Pancreas (tissue), 10 donors: ENCODE measurements at regions not wholly inside any gene's neighbourhood (a gene's known extent, or its start where the extent isn't known, plus 50 kb on each side); places are given as distances from the start of the nearest gene placed in this dataset.

Source experiments
- ATAC-seq, 4 donors: fragments of 200-7000 bp; cut with Tn5 transposase; one replicate each; pipeline versions ENCODE4 v1.8.0 to v1.9.1; 2020; ENCODE audit warnings: mild to moderate bottlenecking in 4 of 4, moderate library complexity in 4 of 4
- DNase-seq, 6 donors: peaks; one replicate each; pipeline ENCODE4 v3.0.0-alpha.2; 2020
- FAIRE-seq: peaks from 2 replicates; lab custom pipeline; 2012; peaks lifted over from hg19 to GRCh38; lab: Jason Lieb, UNC
- H3K27ac ChIP-seq, 4 donors: fragments of 200-600 bp; sonication (generic); 1 replicate in 3 of 4; 2 replicates in 1 of 4; pipeline versions ENCODE4 v1.5.0 to v1.8.0; 2020
- H3K27me3 ChIP-seq, 4 donors: fragments of 200-600 bp; one replicate each; pipeline ENCODE4 v1.8.0; 2021
- H3K36me3 ChIP-seq, 3 donors: fragments of 200-600 bp; sonication (generic) in 1 of 3; one replicate each; pipeline versions ENCODE4 v1.5.0 to v1.8.0; 2020 to 2021
- H3K4me1 ChIP-seq, 3 donors: fragments of 200-600 bp; one replicate each; pipeline ENCODE4 v1.8.0; 2021
- H3K4me3 ChIP-seq, 4 donors: fragments of 200-600 bp; sonication (generic) in 2 of 4; one replicate each; pipeline versions ENCODE4 v1.5.0 to v1.8.0; 2020 to 2021
- H3K9me3 ChIP-seq, 4 donors: fragments of 200-600 bp; one replicate each; pipeline ENCODE4 v1.8.0; 2021
- CTCF ChIP-seq, 4 donors: fragments of 200-600 bp; sonication (generic) in 3 of 4; IDR thresholded peaks; one replicate each; pipeline versions ENCODE4 v1.5.0 to v1.8.0; 2021; ENCODE audit warnings: antibody characterized with exemption in 4 of 4
- WGBS, 2 donors: extraction: QIAGEN DNeasy Blood & Tissue Kit; methylation state at CpG; one replicate each; pipeline ENCODE4 v1.1.7; 2013; 5-methylcytosine and 5-hydroxymethylcytosine counted together
- intact Hi-C, 3 donors: fragments of 100-400 bp; cut with DNase I; formaldehyde crosslinking; loops; one replicate each; pipeline versions ENCODE4 v1.11.1 to v1.14.2; 2022
- donor health status: healthy with polysubstance abuse.
- donor health status: DM: no; HTN: no; CAD: no; lungs with moderate emphysema.
- donor health status: DM: no; HTN: no; CAD: no.
- donor health status: control.
- donor health status: control.
- donor health status: Bipolar disorder and iron deficiency.
- donor health status: DM: yes; HTN: yes; CAD: no.
- donor health status: DM: no; HTN: no; CAD: no.
- donor health status: DM: no; HTN: no; CAD: no.
- donor health status: DM: yes; HTN: yes; CAD: no.

GRCh38 chr18:53935803-53936202, 288.7 kb downstream of the MBD2 start:
- Histone ChIP-seq H3K27ac (no peak overlapping the region), H3K36me3 (no peaks in the 10 kb centered on the region), H3K9me3 (no peaks in the 10 kb centered on the region), H3K27me3 (no peaks in the 10 kb centered on the region), H3K4me3 (no peak overlapping the region), H3K4me1 (no peaks in the 10 kb centered on the region)
- intact Hi-C loops: no loop called here
- ATAC-seq (no peak), DNase-seq (no peak), FAIRE-seq (no peak)
- no peak for TF ChIP-seq CTCF (IDR thresholded peaks at IDR 0.05)
- WGBS, 2 donors: 15 to 31% methylated on average over 2 of the region's 2 CpGs

GRCh38 chr18:53935399-53935798, 289.1 kb downstream of the MBD2 start:
- Histone ChIP-seq H3K4me3 (no peak overlapping the region), H3K4me1 (no peaks in the 10 kb centered on the region), H3K27me3 (no peaks in the 10 kb centered on the region), H3K27ac (no peak overlapping the region), H3K36me3 (no peaks in the 10 kb centered on the region), H3K9me3 (no peaks in the 10 kb centered on the region)
- 40 to 47% methylated on average over 2 of the region's 2 CpGs for WGBS, 2 donors
- no peak for DNase-seq
- TF ChIP-seq CTCF (IDR thresholded peaks at IDR 0.05): no peak
- no peak for ATAC-seq
- intact Hi-C loops: no loop called here
- FAIRE-seq: no peak

- intact Hi-C loops: no loop called here
- FAIRE-seq (no peak), DNase-seq (no peak), ATAC-seq (no peak)
- no peak for TF ChIP-seq CTCF (IDR thresholded peaks at IDR 0.05)
- H3K27me3 ChIP-seq: no peaks in the 10 kb centered on the region
- H3K4me3 ChIP-seq: no peak overlapping the region
- 77 to 88% methylated on average over 25 of the region's 25 CpGs for WGBS, 2 donors
- H3K9me3 ChIP-seq: no peaks in the 10 kb centered on the region
- no peak overlapping the region for H3K27ac ChIP-seq
- no peaks in the 10 kb centered on the region for H3K4me1 ChIP-seq
- no peaks in the 10 kb centered on the region for H3K36me3 ChIP-seq
Measured at GRCh38 chr18:53920312-53921075, 304.0 kb downstream of the MBD2 start.

GRCh38 chr18:53918091-53918490, 306.4 kb downstream of the MBD2 start:
- ATAC-seq (no peak), DNase-seq (no peak), FAIRE-seq (no peak)
- H3K9me3 ChIP-seq: no peaks in the 10 kb centered on the region
- WGBS, 2 donors: 45% methylated on average over 2 of the region's 2 CpGs
- H3K4me3 ChIP-seq: no peak overlapping the region
- no peak overlapping the region for H3K27ac ChIP-seq
- no peaks in the 10 kb centered on the region for H3K27me3 ChIP-seq
- intact Hi-C loops: loop anchor here in 1 of 3 donors (10.0 kb wide), 1 partner anchor 57 kb away; no protein-coding TSS in a partner anchor
- H3K4me1 ChIP-seq: no peaks in the 10 kb centered on the region
- no peaks in the 10 kb centered on the region for H3K36me3 ChIP-seq
- TF ChIP-seq CTCF (IDR thresholded peaks at IDR 0.05): no peak

- H3K27me3 ChIP-seq: no peaks in the 10 kb centered on the region
- FAIRE-seq (no peak), DNase-seq (no peak), ATAC-seq (no peak)
- H3K4me3 ChIP-seq: no peak overlapping the region
- intact Hi-C loops: loop anchor here in 1 of 3 donors (10.0 kb wide), 1 partner anchor 64 kb away; no protein-coding TSS in a partner anchor
- no peak overlapping the region for H3K27ac ChIP-seq
- H3K9me3 ChIP-seq: no peaks in the 10 kb centered on the region
- TF ChIP-seq CTCF (IDR thresholded peaks at IDR 0.05): no peak
- H3K36me3 ChIP-seq: no peaks in the 10 kb centered on the region
- WGBS, 2 donors: 33 to 52% methylated on average over 2 of the region's 2 CpGs
- H3K4me1 ChIP-seq: no peaks in the 10 kb centered on the region
Measured at GRCh38 chr18:53911200-53911599, 313.3 kb downstream of the MBD2 start.
